ENCODE measurements at regions not wholly inside any gene's neighbourhood (a gene's known extent, or its start where the extent isn't known, plus 50 kb on each side); places are given as distances from the start of the nearest gene placed in this dataset.

- no peak overlapping the region for H3K4me3 ChIP-seq (ENCODE audit: control insufficient read depth in 1 of 7, extremely low read depth in 1 of 7, insufficient read depth in 4 of 7, low read depth in 2 of 7, low read length in 6 of 7)
- H3K36me3 ChIP-seq (ENCODE audit: control insufficient read depth in 4 of 4, insufficient read depth in 4 of 4, low read length in 3 of 4) = no peaks in the 10 kb centered on the region
- peak; percentile 50 to 76 (median 66) for DNase-seq
- H3K27me3 ChIP-seq (replicated peaks in 2 of 5; ENCODE audit: control insufficient read depth in 4 of 5, insufficient read depth in 5 of 5, low read length in 4 of 5) = no peaks in the 10 kb centered on the region
- POLR2A ChIA-PET = no interaction called here
- CTCF ChIA-PET = interaction anchor here (0.9 to 1.3 kb wide), 6 partner anchors 14 to 211 kb away, joined by 3 to 4 read pairs (median 3); no protein-coding TSS in a partner anchor
- 39% methylated on average over 2 of the region's 4 CpGs for WGBS (ENCODE audit: insufficient coverage)
- no peaks in the 10 kb centered on the region for H3K9me3 ChIP-seq (ENCODE audit: control extremely low read depth in 1 of 5, control insufficient read depth in 4 of 5, insufficient read depth in 2 of 5, low read depth in 1 of 5, low read length in 4 of 5)
- no peak overlapping the region for H3K27ac ChIP-seq (ENCODE audit: insufficient read depth in 1 of 2, low read depth in 1 of 2, low read length in 2 of 2, poor library complexity in 1 of 2, severe bottlenecking in 2 of 2)
- H3K4me1 ChIP-seq (ENCODE audit: control extremely low read depth in 1 of 4, control insufficient read depth in 4 of 4, insufficient read depth in 4 of 4, low read length in 3 of 4) = no peaks in the 10 kb centered on the region
These were observed 508.6 kb downstream of the FLRT2 start for GRCh38 chr14:86038387-86039042.

GRCh38 chr14:86035882-86036281, 505.9 kb downstream of the FLRT2 start:
- peak in 2 of 3 donors; percentile 15 to 21 for DNase-seq
- H3K36me3 ChIP-seq (ENCODE audit: control insufficient read depth in 4 of 4, insufficient read depth in 4 of 4, low read length in 3 of 4) = no peaks in the 10 kb centered on the region
- H3K4me1 ChIP-seq (ENCODE audit: control extremely low read depth in 1 of 4, control insufficient read depth in 4 of 4, insufficient read depth in 4 of 4, low read length in 3 of 4) = no peaks in the 10 kb centered on the region
- CTCF ChIA-PET = interaction anchor here (0.9 to 1.1 kb wide), 2 partner anchors 11 to 27 kb away, joined by 3 to 4 read pairs; no protein-coding TSS in a partner anchor
- POLR2A ChIA-PET = no interaction called here
- WGBS (ENCODE audit: insufficient coverage) = 67% methylated on average over 1 of the region's 2 CpGs
- no peaks in the 10 kb centered on the region for H3K27me3 ChIP-seq (replicated peaks in 2 of 5; ENCODE audit: control insufficient read depth in 4 of 5, insufficient read depth in 5 of 5, low read length in 4 of 5)
- H3K9me3 ChIP-seq (ENCODE audit: control extremely low read depth in 1 of 5, control insufficient read depth in 4 of 5, insufficient read depth in 2 of 5, low read depth in 1 of 5, low read length in 4 of 5) = no peaks in the 10 kb centered on the region
- no peak overlapping the region for H3K4me3 ChIP-seq (ENCODE audit: control insufficient read depth in 1 of 7, extremely low read depth in 1 of 7, insufficient read depth in 4 of 7, low read depth in 2 of 7, low read length in 6 of 7)
- H3K27ac ChIP-seq (ENCODE audit: insufficient read depth in 1 of 2, low read depth in 1 of 2, low read length in 2 of 2, poor library complexity in 1 of 2, severe bottlenecking in 2 of 2) = no peak overlapping the region

DNA sequence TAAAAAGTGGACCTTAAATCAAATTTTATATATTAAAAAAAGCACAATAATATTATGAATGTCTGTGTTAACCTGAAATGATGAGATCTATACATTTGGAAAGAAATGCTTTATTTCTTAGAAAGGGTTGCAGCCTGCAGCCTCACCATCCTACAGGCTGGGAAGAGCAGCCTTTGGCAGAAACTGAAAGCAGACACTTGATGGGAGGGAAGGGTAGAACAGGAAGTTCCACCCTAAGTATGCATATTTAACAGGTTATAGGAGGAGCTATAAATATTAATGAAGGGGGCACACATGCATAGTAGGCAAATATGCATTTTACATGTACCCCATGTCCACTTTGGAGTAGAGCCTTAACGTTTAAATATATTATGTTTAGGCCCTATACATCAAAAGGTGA, 498.0 kb downstream of the FLRT2 start:
- Histone ChIP-seq H3K27me3 (replicated peaks in 2 of 5; ENCODE audit: control insufficient read depth in 4 of 5, insufficient read depth in 5 of 5, low read length in 4 of 5) (no peaks in the 10 kb centered on the region), H3K36me3 (ENCODE audit: control insufficient read depth in 4 of 4, insufficient read depth in 4 of 4, low read length in 3 of 4) (no peaks in the 10 kb centered on the region), H3K4me1 (ENCODE audit: control extremely low read depth in 1 of 4, control insufficient read depth in 4 of 4, insufficient read depth in 4 of 4, low read length in 3 of 4) (no peaks in the 10 kb centered on the region), H3K27ac (ENCODE audit: insufficient read depth in 1 of 2, low read depth in 1 of 2, low read length in 2 of 2, poor library complexity in 1 of 2, severe bottlenecking in 2 of 2) (no peak overlapping the region), H3K4me3 (ENCODE audit: control insufficient read depth in 1 of 7, extremely low read depth in 1 of 7, insufficient read depth in 4 of 7, low read depth in 2 of 7, low read length in 6 of 7) (no peak overlapping the region), H3K9me3 (ENCODE audit: control extremely low read depth in 1 of 5, control insufficient read depth in 4 of 5, insufficient read depth in 2 of 5, low read depth in 1 of 5, low read length in 4 of 5) (peaks cover 0 to 11% (median 3%) of the 10 kb centered on the region in 5 experiments)
- no CpG with 5 or more reads among the region's 1 CpG for WGBS (ENCODE audit: insufficient coverage)
- ChIA-PET CTCF (no interaction called here), POLR2A (no interaction called here)
- DNase-seq = no peak

GRCh38 chr14:86027144-86027543, 497.2 kb downstream of the FLRT2 start:
- Histone ChIP-seq H3K27ac (ENCODE audit: insufficient read depth in 1 of 2, low read depth in 1 of 2, low read length in 2 of 2, poor library complexity in 1 of 2, severe bottlenecking in 2 of 2) (no peak overlapping the region), H3K36me3 (ENCODE audit: control insufficient read depth in 4 of 4, insufficient read depth in 4 of 4, low read length in 3 of 4) (no peaks in the 10 kb centered on the region), H3K27me3 (replicated peaks in 2 of 5; ENCODE audit: control insufficient read depth in 4 of 5, insufficient read depth in 5 of 5, low read length in 4 of 5) (no peaks in the 10 kb centered on the region), H3K4me1 (ENCODE audit: control extremely low read depth in 1 of 4, control insufficient read depth in 4 of 4, insufficient read depth in 4 of 4, low read length in 3 of 4) (no peaks in the 10 kb centered on the region), H3K9me3 (ENCODE audit: control extremely low read depth in 1 of 5, control insufficient read depth in 4 of 5, insufficient read depth in 2 of 5, low read depth in 1 of 5, low read length in 4 of 5) (peaks cover 0 to 11% (median 3%) of the 10 kb centered on the region in 5 experiments), H3K4me3 (ENCODE audit: control insufficient read depth in 1 of 7, extremely low read depth in 1 of 7, insufficient read depth in 4 of 7, low read depth in 2 of 7, low read length in 6 of 7) (no peak overlapping the region)
- ChIA-PET POLR2A (no interaction called here), CTCF (no interaction called here)
- no peak for DNase-seq

GRCh38 chr14:86022031-86022629, 492.2 kb downstream of the FLRT2 start:
- no peak for DNase-seq

DNA sequence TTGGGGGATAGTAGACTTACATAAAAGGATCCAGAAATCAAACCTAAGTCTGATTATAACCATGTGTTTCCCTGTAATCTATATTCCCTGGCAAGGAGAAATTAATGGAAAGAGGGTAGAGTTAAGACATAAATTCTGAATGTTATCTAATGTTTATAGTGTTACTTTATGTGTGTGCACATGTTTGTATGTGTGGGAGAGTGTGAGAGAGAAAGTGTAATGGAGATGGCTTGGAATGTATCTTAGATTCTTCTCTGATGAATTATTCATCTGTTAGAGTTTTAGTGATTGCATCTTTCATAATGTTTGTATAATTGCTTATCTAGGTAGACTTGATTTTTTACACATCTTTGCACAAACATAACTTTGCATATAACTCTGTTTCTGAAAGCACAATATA, 490.9 kb downstream of the FLRT2 start:
- Histone ChIP-seq H3K4me1 (ENCODE audit: control extremely low read depth in 1 of 4, control insufficient read depth in 4 of 4, insufficient read depth in 4 of 4, low read length in 3 of 4) (no peaks in the 10 kb centered on the region), H3K27me3 (replicated peaks in 2 of 5; ENCODE audit: control insufficient read depth in 4 of 5, insufficient read depth in 5 of 5, low read length in 4 of 5) (no peaks in the 10 kb centered on the region), H3K9me3 (ENCODE audit: control extremely low read depth in 1 of 5, control insufficient read depth in 4 of 5, insufficient read depth in 2 of 5, low read depth in 1 of 5, low read length in 4 of 5) (peaks cover 0 to 4% (median 3%) of the 10 kb centered on the region in 5 experiments), H3K27ac (ENCODE audit: insufficient read depth in 1 of 2, low read depth in 1 of 2, low read length in 2 of 2, poor library complexity in 1 of 2, severe bottlenecking in 2 of 2) (no peak overlapping the region), H3K4me3 (ENCODE audit: control insufficient read depth in 1 of 7, extremely low read depth in 1 of 7, insufficient read depth in 4 of 7, low read depth in 2 of 7, low read length in 6 of 7) (no peak overlapping the region), H3K36me3 (ENCODE audit: control insufficient read depth in 4 of 4, insufficient read depth in 4 of 4, low read length in 3 of 4) (no peaks in the 10 kb centered on the region)
- POLR2A ChIA-PET = no interaction called here
- CTCF ChIA-PET = no interaction called here
- no peak for DNase-seq

More at GRCh38 chr14:86022031-86022629, 492.2 kb downstream of the FLRT2 start:
- no peaks in the 10 kb centered on the region for H3K27me3 ChIP-seq (replicated peaks in 2 of 5; ENCODE audit: control insufficient read depth in 4 of 5, insufficient read depth in 5 of 5, low read length in 4 of 5)
- H3K9me3 ChIP-seq (ENCODE audit: control extremely low read depth in 1 of 5, control insufficient read depth in 4 of 5, insufficient read depth in 2 of 5, low read depth in 1 of 5, low read length in 4 of 5) = peaks cover 0 to 4% (median 3%) of the 10 kb centered on the region in 5 experiments
- H3K36me3 ChIP-seq (ENCODE audit: control insufficient read depth in 4 of 4, insufficient read depth in 4 of 4, low read length in 3 of 4) = no peaks in the 10 kb centered on the region
- H3K4me1 ChIP-seq (ENCODE audit: control extremely low read depth in 1 of 4, control insufficient read depth in 4 of 4, insufficient read depth in 4 of 4, low read length in 3 of 4) = no peaks in the 10 kb centered on the region
- no peak overlapping the region for H3K4me3 ChIP-seq (ENCODE audit: control insufficient read depth in 1 of 7, extremely low read depth in 1 of 7, insufficient read depth in 4 of 7, low read depth in 2 of 7, low read length in 6 of 7)
- ChIA-PET POLR2A (no interaction called here), CTCF (no interaction called here)
- WGBS (ENCODE audit: insufficient coverage) = 85% methylated on average over 3 of the region's 3 CpGs
- no peak overlapping the region for H3K27ac ChIP-seq (ENCODE audit: insufficient read depth in 1 of 2, low read depth in 1 of 2, low read length in 2 of 2, poor library complexity in 1 of 2, severe bottlenecking in 2 of 2)

- ChIA-PET CTCF (no interaction called here), POLR2A (no interaction called here)
- DNase-seq = no peak
- Histone ChIP-seq H3K4me3 (ENCODE audit: control insufficient read depth in 1 of 7, extremely low read depth in 1 of 7, insufficient read depth in 4 of 7, low read depth in 2 of 7, low read length in 6 of 7) (no peak overlapping the region), H3K27ac (ENCODE audit: insufficient read depth in 1 of 2, low read depth in 1 of 2, low read length in 2 of 2, poor library complexity in 1 of 2, severe bottlenecking in 2 of 2) (no peak overlapping the region), H3K9me3 (ENCODE audit: control extremely low read depth in 1 of 5, control insufficient read depth in 4 of 5, insufficient read depth in 2 of 5, low read depth in 1 of 5, low read length in 4 of 5) (peaks cover 0 to 4% (median 0%) of the 10 kb centered on the region in 5 experiments), H3K27me3 (replicated peaks in 2 of 5; ENCODE audit: control insufficient read depth in 4 of 5, insufficient read depth in 5 of 5, low read length in 4 of 5) (no peaks in the 10 kb centered on the region), H3K4me1 (ENCODE audit: control extremely low read depth in 1 of 4, control insufficient read depth in 4 of 4, insufficient read depth in 4 of 4, low read length in 3 of 4) (no peaks in the 10 kb centered on the region), H3K36me3 (ENCODE audit: control insufficient read depth in 4 of 4, insufficient read depth in 4 of 4, low read length in 3 of 4) (no peaks in the 10 kb centered on the region)
- WGBS (ENCODE audit: insufficient coverage) = no CpG with 5 or more reads among the region's 1 CpG
These were observed 486.0 kb downstream of the FLRT2 start for GRCh38 chr14:86015941-86016340.

Measured in common myeloid progenitor, CD34-positive (primary cell).